ENCODE measurements at regions not wholly inside any gene's neighbourhood (a gene's known extent, or its start where the extent isn't known, plus 50 kb on each side); places are given as distances from the start of the nearest gene placed in this dataset.

- Histone ChIP-seq H3K27me3 (ENCODE audit: control insufficient read depth, insufficient read depth, low read length) (no peaks in the 10 kb centered on the region), H3K27ac (ENCODE audit: low read depth, low read length) (no peak overlapping the region), H3K9me3 (ENCODE audit: control insufficient read depth, insufficient read depth, low read length) (no peaks in the 10 kb centered on the region), H3K4me3 (ENCODE audit: low read depth, low read length) (no peak overlapping the region)
- ChIA-PET POLR2A (no interaction called here), CTCF (no interaction called here)
- no peak for DNase-seq (ENCODE audit: low read depth, low spot score)
- TF ChIP-seq CTCF (IDR thresholded peaks at IDR 0.05; ENCODE audit: low read depth, low read length), result no peak
Measured at GRCh38 chr19:31693131-31693932, 344.1 kb upstream of the TSHZ3 start.

GRCh38 chr19:31693933-31694269, 344.7 kb upstream of the TSHZ3 start:
- DNase-seq (ENCODE audit: low read depth, low spot score), result no peak
- Histone ChIP-seq H3K4me3 (ENCODE audit: low read depth, low read length) (no peak overlapping the region), H3K27me3 (ENCODE audit: control insufficient read depth, insufficient read depth, low read length) (no peaks in the 10 kb centered on the region), H3K9me3 (ENCODE audit: control insufficient read depth, insufficient read depth, low read length) (no peaks in the 10 kb centered on the region), H3K27ac (ENCODE audit: low read depth, low read length) (no peak overlapping the region)
- ChIA-PET POLR2A (no interaction called here), CTCF (no interaction called here)
- TF ChIP-seq CTCF (IDR thresholded peaks at IDR 0.05; ENCODE audit: low read depth, low read length), result no peak

GRCh38 chr19:31694761-31695160, 345.5 kb upstream of the TSHZ3 start:
- Histone ChIP-seq H3K27ac (ENCODE audit: low read depth, low read length) (no peak overlapping the region), H3K27me3 (ENCODE audit: control insufficient read depth, insufficient read depth, low read length) (no peaks in the 10 kb centered on the region), H3K4me3 (ENCODE audit: low read depth, low read length) (no peak overlapping the region), H3K9me3 (ENCODE audit: control insufficient read depth, insufficient read depth, low read length) (no peaks in the 10 kb centered on the region)
- ChIA-PET CTCF (no interaction called here), POLR2A (no interaction called here)
- DNase-seq (ENCODE audit: low read depth, low spot score), result no peak
- TF ChIP-seq CTCF (IDR thresholded peaks at IDR 0.05; ENCODE audit: low read depth, low read length), result no peak

- ChIA-PET CTCF (no interaction called here), POLR2A (no interaction called here)
- no peaks in the 10 kb centered on the region for H3K27me3 ChIP-seq (ENCODE audit: control insufficient read depth, insufficient read depth, low read length)
- DNase-seq (ENCODE audit: low read depth, low spot score), result no peak
- no peaks in the 10 kb centered on the region for H3K9me3 ChIP-seq (ENCODE audit: control insufficient read depth, insufficient read depth, low read length)
- H3K27ac ChIP-seq (ENCODE audit: low read depth, low read length), result no peak overlapping the region
- H3K4me3 ChIP-seq (ENCODE audit: low read depth, low read length), result no peak overlapping the region
- no peak for TF ChIP-seq CTCF (IDR thresholded peaks at IDR 0.05; ENCODE audit: low read depth, low read length)
Measured at GRCh38 chr19:31699421-31699820, 350.2 kb upstream of the TSHZ3 start.

GRCh38 chr19:31701146-31701545, 351.9 kb upstream of the TSHZ3 start:
- DNase-seq (ENCODE audit: low read depth, low spot score), result no peak
- Histone ChIP-seq H3K27ac (ENCODE audit: low read depth, low read length) (no peak overlapping the region), H3K27me3 (ENCODE audit: control insufficient read depth, insufficient read depth, low read length) (no peaks in the 10 kb centered on the region), H3K4me3 (ENCODE audit: low read depth, low read length) (no peak overlapping the region), H3K9me3 (ENCODE audit: control insufficient read depth, insufficient read depth, low read length) (no peaks in the 10 kb centered on the region)
- no peak for TF ChIP-seq CTCF (IDR thresholded peaks at IDR 0.05; ENCODE audit: low read depth, low read length)
- ChIA-PET POLR2A (no interaction called here), CTCF (no interaction called here)

Measured in AG04450 (cell line).